Urothelium cell line (cell line): ENCODE measurements at regions not wholly inside any gene's neighbourhood (a gene's known extent, or its start where the extent isn't known, plus 50 kb on each side); places are given as distances from the start of the nearest gene placed in this dataset.

Experiments used
- DNase-seq: peaks from one replicate; pipeline ENCODE4 v3.0.0; 2011; ENCODE audit warnings: low spot score, mixed read lengths
- FAIRE-seq: peaks from 2 replicates; lab custom pipeline; 2011; peaks lifted over from hg19 to GRCh38; lab: Jason Lieb, UNC

DNA sequence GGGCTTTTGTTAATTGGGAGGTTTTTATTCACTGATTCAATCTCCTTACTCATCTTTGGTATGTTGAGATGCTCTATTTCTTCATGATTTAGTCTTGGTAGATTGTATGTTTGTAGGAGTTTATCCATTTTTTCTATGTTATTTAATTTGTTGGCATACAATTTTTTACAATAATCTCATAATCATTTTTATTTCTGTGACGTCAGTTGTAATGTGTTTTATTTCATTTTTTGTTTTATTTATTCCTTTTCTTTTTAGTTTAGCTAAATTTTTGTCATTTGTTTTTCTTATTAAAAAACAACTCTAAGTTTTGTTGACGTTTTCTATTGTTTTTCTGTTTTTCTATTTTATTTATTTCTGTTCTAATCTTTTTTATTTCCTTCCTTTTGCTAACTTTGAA lies 389.8 kb downstream of the HS3ST3B1 start:
- no peak for FAIRE-seq
- no peak for DNase-seq

DNA sequence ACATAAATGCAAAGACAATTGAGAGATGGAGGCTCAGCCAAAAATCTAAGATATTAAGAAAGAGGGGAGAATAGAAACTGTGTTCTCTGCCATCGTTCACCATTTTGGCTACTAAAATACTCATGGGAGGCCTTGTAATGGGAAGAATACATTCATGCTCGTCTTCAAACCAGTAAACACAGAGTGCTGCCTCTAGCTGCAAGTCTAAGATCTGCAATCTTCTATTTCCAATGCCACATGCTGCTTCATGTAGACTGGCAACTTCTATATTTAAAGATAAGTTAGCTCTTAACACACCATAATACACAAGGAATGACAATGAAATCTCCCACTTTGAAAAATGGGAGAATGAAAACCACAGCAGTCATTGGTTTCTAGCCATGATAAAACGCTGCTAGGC lies 387.3 kb downstream of the HS3ST3B1 start:
- DNase-seq (no peak), FAIRE-seq (no peak)

DNA sequence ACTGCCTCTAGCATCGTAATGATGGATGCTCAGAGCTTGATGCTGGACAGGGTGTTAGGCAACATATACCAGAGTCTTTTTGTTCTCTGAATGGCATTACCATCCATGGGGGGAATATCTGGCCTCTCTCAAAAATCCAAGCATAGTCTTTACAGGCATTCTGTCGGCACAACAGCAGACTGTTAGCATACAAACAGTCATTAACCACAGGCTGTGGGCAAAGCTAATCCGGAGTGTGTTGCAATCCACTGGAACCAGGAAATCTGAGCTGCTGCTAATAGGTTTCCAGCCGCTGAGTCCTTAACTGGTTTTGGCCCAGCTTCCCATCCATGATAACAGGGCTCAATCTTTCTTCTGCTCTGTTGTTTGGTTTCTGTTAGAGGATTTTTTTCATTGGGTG lies 371.9 kb downstream of the HS3ST3B1 start:
- DNase-seq = peak; percentile 11
- FAIRE-seq = no peak

DNA sequence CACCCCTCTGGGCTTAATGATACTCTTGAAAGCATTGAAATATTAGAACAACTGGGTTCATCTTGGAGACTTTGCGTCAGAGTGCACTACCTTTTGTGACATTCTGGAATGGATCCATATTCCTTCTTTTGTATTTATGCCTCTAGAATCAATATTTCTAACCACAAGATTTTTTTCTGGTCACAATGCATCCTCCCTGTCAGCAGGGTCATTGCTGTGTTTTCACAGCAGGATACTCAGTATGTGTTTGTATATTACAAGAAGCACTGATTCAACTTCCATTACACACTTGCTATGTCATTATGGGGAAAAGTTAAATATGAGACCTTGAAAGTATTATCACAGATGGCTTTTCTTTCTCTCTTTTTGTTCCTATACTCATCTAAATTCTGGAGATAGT lies 370.0 kb downstream of the HS3ST3B1 start:
- FAIRE-seq = no peak
- DNase-seq = no peak

DNA sequence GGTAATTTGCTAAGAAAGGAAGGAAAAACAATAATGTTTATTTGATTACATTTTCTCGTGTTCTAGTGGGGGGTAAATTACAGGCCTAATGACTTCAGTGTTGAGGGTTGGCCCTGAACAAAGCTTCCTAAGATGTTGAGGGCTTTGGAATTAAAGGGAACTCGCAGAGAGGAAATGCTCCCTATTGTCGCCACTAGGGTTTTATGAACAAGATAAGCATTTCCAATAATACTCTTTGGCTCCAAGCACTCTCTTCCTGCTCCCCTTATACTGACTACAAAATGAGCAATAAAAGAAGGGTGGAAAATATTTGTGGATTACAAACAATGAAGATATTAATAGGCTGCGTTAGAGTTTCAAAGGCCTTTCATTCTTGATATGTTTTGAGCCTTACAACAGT lies 363.6 kb downstream of the HS3ST3B1 start:
- DNase-seq (no peak), FAIRE-seq (no peak)

DNA sequence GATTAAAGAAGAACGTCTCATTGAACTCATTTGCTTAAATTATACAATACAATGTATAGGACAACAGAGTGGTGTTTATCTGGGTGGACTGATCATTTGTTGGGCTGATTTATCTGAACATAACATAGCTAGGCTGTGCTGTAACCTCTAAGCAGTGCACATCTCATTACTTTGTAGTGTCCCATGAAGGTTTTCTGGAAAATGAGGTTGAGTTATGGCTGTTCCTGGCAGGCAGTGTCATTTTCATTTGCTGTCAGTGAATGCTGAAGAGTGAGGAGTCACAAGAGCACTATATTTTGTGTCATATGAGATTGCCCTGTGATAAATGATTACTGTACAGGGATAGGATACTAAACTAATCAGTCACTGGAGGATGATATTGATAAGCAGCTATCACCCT lies 340.2 kb downstream of the HS3ST3B1 start:
- DNase-seq (no peak), FAIRE-seq (no peak)

DNA sequence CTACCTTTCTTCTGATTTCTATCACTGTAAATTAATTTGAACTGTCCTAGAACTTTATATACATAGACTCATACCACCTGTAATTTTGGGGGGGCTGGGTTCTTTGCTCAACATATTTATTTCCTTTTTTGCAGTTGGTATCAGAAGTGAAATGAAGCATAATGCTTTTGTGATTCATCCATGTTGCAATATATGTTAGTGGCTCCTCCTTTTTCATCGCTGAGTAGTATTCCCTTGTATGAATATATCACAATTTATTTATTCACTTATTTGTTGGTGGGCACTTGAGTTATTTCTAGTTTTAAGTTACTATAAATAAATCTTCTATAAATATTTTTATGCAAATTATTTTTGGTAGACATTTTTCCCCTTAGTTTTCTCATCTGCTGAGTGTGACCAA lies 336.4 kb downstream of the HS3ST3B1 start:
- FAIRE-seq (no peak), DNase-seq (no peak)

DNA sequence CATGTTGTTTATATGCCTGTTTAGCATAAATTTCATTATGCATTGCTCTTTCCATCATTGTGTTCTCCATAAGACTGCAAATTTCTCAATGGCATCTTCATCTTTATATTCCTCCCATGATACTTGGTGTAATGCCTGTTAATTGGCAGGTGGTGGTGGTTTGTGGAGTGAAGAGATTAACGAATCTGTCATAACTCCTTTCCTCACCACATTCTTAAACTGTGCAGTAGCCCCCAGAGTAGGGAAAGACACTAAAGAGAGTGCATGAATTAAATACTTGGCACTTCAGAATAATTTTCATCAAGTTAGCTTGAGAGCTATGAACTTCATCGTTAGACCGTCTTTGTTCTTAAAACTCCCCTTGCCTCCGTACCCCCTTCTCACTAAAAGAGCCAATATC lies 329.7 kb downstream of the HS3ST3B1 start:
- FAIRE-seq = no peak
- DNase-seq = no peak

DNA sequence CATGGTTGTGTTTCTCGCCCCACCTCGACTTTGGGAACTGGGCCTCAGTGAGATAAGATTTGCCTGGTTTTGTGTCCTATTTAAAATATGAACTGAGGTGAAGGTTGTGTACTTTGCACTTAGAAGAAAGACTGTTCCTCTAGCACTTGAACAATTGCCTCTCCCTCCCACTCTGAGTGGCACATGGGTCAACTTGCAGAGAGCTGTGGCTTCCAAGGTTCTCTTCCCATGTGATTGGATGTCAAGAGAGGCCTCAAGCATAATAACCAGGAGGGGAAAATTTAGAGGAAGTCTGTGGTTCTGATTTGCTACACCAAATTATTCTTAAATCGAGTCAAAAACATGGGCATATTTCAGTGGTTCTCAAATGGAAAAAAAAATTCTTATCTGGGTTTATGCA lies 329.2 kb downstream of the HS3ST3B1 start:
- FAIRE-seq (no peak), DNase-seq (no peak)

DNA sequence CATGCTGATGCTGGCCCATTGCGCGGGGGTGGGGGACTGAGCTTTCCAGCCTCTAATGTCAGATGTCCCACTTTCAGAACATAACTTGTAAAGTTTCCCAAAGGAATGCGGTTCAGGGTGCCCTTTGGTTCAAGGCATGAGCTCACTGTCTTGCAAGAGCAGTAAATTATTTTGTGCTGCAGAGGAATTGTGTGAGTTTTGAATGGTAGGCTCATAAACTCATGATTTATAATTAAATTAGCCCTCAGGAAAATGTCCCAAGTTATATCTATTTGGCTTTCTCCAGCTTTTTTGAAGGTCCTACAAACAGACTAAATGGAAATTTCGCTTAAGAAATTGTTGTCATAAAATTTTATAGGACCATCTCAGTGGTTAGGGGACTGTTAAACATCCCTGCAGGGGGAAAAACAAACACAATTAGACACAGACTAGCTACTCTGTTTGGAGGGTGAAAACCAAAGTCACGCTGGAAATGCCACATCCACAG lies 321.8 kb downstream of the HS3ST3B1 start:
- FAIRE-seq (no peak), DNase-seq (no peak)

DNA sequence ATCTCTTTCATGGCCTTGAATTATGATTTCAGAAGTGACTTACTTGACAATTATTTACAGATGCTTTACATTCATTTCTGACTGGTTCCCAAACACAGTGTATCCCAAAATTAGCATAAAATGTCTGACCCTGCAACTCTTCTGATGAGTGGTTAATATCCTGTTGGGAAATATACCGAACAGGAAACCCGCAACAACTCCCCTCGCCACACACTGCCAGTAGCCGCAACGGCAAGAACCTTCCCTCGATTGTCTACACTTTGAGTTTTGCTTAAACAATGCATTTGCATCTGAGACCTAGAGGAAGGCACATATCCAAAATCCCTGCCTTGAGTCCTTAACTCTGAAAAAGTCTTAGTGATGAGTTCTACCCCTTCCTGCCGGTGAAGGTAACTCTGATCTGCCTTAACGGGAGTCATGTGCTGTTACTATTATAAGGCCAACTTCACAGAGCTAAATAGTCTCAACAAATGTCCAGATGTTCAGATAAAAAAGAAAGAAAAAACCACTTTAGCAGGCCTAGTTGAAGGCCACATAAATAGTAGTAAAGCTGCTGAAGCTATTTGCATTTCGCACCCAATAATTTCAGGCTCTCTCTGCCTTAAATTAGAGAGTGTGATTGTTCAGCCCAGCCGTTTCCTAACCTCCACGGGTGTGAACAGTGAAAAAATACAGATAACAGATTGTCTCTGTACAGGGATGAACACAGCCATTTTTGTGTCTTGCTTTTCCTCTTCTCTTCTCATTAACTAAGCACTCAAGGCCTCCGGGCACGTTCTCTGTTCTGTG lies 321.1 kb downstream of the HS3ST3B1 start:
- DNase-seq (no peak), FAIRE-seq (no peak)

DNA sequence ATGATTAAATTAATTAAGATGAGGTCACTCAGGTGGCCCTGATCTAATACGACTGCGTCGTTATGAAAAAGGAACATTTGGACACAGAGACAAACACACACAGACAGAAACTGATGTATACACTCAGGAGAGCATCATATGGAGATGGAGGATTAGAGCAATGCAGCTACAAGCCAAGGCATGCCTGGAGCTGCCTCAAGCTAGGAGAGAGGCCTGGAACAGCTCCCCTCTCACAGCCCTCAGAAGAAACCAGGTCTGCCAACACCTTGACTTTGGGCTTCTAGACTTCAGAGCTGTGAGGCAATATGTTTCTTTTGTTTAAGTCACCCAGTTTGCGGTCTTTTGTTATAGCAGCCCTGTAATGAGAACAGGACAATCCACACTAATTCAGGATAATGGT lies 318.9 kb downstream of the HS3ST3B1 start:
- DNase-seq (no peak), FAIRE-seq (no peak)

DNA sequence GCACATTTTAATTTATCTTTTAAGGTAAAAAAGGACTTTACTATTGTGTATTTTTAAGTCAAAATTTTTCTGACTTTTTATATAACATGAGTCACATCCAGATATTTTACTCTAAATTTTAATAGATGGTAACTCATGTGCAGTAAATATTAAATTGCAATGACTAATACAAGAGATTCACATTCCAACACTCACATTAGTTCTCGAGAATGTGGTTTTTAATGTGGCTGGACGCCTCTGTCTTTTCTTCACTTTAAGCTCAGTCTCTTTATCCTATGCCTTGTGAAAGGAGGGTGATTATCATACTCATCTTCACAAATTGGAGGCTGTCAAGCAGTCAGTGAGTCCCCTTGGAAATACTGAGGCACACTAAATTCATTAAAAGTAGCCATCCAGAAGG lies 315.6 kb downstream of the HS3ST3B1 start:
- FAIRE-seq (no peak), DNase-seq (no peak)

DNA sequence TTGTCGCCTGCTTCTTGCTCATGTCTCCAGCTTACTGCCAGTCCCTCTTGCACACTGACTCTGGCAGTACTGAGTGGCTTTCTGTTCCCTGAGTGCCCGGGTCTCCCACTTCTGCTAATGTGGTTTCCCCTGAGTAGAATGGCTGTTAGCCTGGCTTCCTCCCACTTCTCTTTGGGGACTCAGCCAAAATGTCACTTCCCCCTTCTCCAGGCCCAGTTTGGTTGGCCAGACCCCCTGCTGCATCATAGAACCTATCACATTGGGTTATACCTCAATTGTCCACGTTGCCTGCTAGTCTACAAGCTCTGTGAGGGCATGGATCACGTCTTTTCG lies 304.4 kb downstream of the HS3ST3B1 start:
- FAIRE-seq = no peak
- DNase-seq = no peak

DNA sequence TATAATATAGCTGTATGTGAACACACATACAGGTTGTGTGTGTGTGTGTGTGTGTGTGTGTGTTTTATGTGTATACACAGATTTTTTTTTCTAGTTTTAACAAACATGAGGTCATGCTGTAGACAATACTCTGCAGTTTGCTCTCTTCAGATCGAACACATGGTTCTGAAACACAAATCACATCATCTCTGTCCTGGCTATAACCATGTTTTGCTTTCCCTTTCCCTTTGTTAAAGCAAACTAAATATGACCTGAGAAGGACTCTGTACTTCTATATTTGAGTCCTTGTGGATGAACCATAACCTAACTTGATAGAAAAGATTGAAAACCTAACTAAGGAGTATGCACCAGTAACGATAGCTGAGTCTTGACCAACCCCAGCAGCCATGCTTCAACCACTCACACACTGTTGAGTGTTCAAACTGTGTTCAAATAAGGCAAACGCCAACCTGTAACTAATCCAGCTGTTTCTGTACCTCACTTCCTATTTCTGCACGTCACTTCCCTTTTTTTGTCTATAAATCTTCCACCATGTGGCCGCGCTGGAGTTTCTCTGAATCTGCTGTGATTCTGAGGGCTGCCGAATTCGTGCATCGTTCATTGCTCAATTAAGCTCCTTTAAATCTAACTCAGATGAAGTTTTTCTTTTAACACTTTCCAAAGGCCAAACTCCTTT lies 303.8 kb downstream of the HS3ST3B1 start:
- FAIRE-seq = no peak
- no peak for DNase-seq

DNA sequence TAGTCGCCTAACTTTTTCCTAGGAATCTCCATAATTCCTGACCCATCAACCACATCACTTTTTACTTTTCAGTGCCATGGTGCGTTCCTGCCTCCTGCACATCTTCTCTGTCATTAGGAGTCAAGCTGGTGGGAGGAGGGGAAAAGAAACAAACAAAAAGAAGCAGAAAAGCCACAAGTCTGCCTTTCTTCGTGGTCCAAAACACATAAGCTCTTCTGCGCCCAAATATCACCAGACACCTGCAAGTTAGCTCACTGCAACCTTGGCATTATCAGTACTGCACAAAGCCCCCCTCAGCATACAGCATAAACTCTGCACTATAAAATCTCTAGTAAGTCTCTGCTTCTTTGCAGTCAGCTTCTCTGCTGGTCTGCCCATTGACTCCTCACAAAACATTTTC lies 295.3 kb downstream of the HS3ST3B1 start:
- DNase-seq = no peak
- no peak for FAIRE-seq

DNA sequence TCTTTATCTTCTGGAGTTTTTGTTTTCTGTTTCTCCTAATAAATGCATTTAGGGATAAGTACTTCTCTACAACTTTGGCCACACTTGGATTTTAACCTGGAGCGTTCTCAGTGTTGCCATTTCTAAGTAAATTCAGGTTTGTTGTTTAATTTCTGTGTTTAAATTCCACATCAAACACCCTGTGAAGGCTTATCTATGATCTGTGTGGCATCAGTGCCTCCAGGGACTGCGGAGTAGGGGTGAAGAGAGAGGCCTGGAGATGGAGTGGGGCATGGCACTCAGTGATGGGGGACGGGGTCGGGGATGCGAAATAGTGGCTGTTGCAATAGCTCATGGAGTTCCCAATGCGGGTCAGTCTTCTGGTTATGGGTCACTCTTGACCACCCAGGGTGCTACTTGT lies 294.8 kb downstream of the HS3ST3B1 start:
- FAIRE-seq (no peak), DNase-seq (no peak)

DNA sequence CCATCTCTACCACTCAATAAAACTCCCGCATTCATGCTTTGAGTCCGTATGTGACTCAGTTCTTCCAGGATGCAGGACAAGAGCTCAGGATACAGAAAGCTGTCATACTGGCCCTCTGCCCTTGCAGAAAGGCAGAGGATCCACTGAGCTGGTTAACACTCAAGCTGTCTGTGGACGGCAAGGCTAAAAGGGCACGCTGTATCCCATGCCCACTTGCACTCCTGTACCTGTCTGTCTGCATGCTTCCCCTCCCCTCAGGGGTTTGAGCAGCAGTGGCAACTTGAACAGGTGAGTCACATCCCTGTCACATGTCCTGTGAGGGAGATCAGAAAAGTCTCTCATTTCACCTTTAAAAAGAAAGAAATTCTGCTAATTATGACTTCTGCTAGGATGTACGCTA lies 293.8 kb downstream of the HS3ST3B1 start:
- no peak for FAIRE-seq
- no peak for DNase-seq

DNA sequence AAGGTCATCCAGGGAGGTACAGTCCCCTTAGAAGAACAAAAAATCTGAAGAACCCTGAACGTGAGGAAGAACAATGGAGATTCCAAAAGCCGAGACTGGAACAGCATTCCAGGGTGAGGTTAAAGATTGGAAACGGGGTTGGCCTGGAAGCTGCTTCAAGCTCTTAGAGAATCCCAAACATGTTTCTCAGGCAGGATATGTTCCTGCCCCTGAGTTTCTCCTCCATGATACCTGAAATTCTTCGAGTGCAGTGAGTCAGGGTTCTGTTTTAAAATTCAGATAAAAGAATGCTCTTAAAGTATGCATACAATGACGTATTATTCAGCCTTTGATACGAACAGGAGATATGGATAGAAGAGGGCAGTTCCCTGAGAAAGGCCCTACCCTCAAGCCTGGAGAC lies 293.1 kb downstream of the HS3ST3B1 start:
- FAIRE-seq (no peak), DNase-seq (no peak)

DNA sequence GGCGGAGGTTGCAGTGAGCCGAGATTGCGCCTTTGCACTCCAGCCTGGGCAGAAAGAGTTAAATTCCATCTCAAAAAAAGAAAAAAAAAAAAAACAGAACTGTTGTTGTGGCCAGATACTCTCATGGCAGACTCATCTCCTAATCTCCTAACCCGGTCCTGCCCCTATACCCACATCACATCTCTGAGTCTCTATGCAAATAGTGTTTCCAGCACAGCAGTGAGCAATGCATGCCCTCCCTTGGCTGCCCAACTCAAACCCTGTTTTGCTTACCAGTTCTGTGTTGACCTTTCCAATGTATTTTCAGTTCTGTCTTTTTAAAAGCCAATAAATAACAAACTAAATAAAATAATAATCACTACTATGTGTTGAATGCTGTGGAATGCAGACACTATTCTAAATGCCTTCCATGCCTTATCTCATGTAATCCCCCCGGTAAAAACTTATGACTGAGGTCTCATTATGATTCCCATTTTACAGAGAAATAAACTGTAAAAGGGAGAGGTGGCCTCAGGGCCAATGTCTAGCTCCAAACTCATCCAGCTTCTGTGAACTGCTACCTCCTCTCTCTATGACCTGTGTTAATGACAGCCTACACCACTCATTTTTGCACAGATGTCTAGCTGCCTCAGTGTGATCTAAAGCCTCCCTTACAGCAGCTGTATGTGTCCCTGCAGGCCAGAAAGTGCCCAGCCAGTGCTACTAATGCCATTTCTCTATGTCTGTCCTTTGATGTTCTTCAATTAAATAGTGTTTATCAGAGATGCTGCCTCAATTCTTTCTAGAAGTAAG lies 289.8 kb downstream of the HS3ST3B1 start:
- DNase-seq (no peak), FAIRE-seq (no peak)

DNA sequence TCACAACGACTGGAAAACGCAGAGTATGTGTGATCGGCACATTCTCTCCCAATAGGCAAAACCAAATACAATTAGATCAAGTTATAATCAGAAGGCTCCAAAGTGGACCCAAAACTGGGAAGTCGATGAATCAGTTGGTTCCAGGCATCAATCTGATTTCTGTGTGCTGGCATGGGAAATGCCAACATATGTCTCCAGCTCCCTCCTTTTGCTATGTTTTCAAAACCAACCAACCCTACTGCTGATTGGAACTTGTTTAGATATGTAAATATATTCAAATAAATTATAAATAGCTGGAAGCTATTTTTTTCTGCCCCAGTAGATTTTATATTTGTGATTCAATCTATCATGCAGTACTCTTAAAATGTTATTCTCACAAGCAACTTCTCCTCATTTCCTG lies 284.2 kb downstream of the HS3ST3B1 start:
- no peak for DNase-seq
- FAIRE-seq = no peak

DNA sequence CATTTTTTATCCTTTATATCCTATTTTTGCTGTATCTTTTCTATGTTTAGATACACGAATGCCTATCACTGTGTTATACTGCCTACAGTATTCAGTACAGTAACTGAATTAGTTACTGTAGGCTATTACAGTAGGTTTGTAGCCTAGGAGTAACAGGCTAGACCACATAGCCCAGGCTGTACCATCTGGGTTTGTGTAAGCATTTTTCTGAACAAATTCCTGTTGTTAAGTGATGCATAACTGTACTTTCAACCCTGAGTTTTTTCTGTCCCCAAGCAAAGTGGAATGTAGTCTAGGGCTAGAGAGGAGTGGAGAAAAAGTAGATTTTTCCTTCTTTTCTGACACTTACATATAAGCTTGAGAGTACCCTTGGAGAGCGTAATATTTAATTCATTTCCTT lies 282.1 kb downstream of the HS3ST3B1 start:
- FAIRE-seq (no peak), DNase-seq (no peak)
